ENCODE measurements at regions not wholly inside any gene's neighbourhood (a gene's known extent, or its start where the extent isn't known, plus 50 kb on each side); places are given as distances from the start of the nearest gene placed in this dataset.

DNA sequence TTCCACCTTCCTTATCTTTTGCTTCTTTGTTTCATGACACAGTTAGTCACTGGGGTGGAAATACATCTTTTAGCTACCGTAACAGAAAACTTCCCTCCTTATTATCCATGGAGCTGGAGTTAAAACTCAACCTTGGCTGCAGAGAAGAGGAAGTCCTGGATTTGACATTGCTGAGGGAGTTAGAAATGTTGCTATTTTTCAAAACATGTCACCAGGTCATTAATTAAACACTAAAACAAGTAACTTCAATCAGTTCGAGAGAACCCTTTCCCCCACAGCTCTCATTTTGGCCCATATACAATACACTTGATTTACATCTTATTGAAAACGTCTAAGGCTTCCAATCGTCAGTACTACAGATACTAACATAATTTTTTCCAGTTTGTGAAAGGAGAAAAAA, 237.9 kb upstream of the CD180 start:
- no peak for DNase-seq
- no peaks in the 10 kb centered on the region for H3K4me1 ChIP-seq
- H3K4me3 ChIP-seq, result no peak overlapping the region
- no peak for TF ChIP-seq POLR2A (IDR thresholded peaks at IDR 0.05)
- no peak for TF ChIP-seq POLR2AphosphoS5 (IDR thresholded peaks at IDR 0.05)
- no peak for TF ChIP-seq EP300 (IDR thresholded peaks at IDR 0.05)
- no peaks in the 10 kb centered on the region for H3K9me3 ChIP-seq
- intact Hi-C loops (cut with DNase I; ENCODE audit: low total_unique reads), result no loop called here
- no peaks in the 10 kb centered on the region for H3K36me3 ChIP-seq
- H3K27ac ChIP-seq, result no peak overlapping the region
- H3K27me3 ChIP-seq, result no peaks in the 10 kb centered on the region
- 54 to 75% (median 71%) methylated on average over 4 of the region's 4 CpGs for WGBS, 5 donors

DNA sequence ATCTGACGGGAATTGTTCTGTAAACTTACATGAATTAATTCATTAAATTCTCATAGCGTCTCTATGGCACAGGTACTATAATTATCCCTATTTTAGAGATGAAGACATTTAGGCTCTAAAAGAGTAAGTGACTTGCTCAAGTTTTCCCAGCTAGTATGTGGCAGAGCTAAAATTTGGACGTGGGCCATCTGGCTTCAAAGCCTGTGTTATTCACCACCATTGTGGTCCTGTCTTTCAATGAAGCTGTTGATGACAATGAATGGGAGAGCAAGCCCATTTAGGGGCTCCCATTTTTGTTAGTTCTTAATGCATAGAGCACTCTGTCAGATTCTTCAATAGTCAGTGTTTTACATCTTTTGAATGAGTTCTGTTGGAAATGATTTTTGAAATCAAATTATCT, 236.0 kb upstream of the CD180 start:
- Histone ChIP-seq H3K4me3 (no peak overlapping the region), H3K9me3 (no peaks in the 10 kb centered on the region), H3K27ac (no peak overlapping the region), H3K27me3 (no peaks in the 10 kb centered on the region), H3K36me3 (no peaks in the 10 kb centered on the region), H3K4me1 (no peaks in the 10 kb centered on the region)
- no peak for DNase-seq
- intact Hi-C loops (cut with DNase I; ENCODE audit: low total_unique reads), result no loop called here
- no peak for TF ChIP-seq POLR2AphosphoS5 (IDR thresholded peaks at IDR 0.05)
- no peak for TF ChIP-seq EP300 (IDR thresholded peaks at IDR 0.05)
- TF ChIP-seq POLR2A (IDR thresholded peaks at IDR 0.05), result no peak
- TF ChIP-seq, protein P1, sequence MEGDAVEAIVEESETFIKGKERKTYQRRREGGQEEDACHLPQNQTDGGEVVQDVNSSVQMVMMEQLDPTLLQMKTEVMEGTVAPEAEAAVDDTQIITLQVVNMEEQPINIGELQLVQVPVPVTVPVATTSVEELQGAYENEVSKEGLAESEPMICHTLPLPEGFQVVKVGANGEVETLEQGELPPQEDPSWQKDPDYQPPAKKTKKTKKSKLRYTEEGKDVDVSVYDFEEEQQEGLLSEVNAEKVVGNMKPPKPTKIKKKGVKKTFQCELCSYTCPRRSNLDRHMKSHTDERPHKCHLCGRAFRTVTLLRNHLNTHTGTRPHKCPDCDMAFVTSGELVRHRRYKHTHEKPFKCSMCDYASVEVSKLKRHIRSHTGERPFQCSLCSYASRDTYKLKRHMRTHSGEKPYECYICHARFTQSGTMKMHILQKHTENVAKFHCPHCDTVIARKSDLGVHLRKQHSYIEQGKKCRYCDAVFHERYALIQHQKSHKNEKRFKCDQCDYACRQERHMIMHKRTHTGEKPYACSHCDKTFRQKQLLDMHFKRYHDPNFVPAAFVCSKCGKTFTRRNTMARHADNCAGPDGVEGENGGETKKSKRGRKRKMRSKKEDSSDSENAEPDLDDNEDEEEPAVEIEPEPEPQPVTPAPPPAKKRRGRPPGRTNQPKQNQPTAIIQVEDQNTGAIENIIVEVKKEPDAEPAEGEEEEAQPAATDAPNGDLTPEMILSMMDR (IDR thresholded peaks at IDR 0.05), result no peak
- 85 to 96% (median 86%) methylated on average over 3 of the region's 3 CpGs for WGBS, 5 donors

DNA sequence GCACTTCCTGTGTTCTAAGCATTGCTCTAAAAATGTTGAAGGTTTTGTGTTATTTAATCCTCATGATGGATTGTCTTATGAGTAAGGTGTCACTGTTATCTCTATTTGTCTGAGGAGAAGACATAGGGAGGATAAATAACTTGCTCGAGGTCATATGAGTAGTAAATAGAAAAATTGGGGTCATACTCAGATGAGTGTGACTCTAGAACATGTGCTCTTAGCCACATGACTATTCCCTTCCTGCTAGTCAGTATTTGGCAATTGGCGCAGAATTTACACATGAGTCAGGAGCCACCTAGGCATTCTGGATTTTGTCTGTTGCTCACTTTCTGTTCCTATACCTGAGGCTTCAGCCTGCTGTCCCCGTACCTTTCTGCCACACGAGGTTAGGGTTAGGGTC, 234.6 kb upstream of the CD180 start:
- H3K27ac ChIP-seq, result no peak overlapping the region
- H3K4me1 ChIP-seq, result no peaks in the 10 kb centered on the region
- 78 to 89% (median 87%) methylated on average over 4 of the region's 4 CpGs for WGBS, 5 donors
- H3K36me3 ChIP-seq, result no peaks in the 10 kb centered on the region
- no peak overlapping the region for H3K4me3 ChIP-seq
- TF ChIP-seq, protein P1 (IDR thresholded peaks at IDR 0.05), result no peak
- no peak for TF ChIP-seq POLR2A (IDR thresholded peaks at IDR 0.05)
- TF ChIP-seq POLR2AphosphoS5 (IDR thresholded peaks at IDR 0.05), result no peak
- no peak for TF ChIP-seq EP300 (IDR thresholded peaks at IDR 0.05)
- no peak for DNase-seq
- intact Hi-C loops (cut with DNase I; ENCODE audit: low total_unique reads), result no loop called here
- H3K27me3 ChIP-seq, result no peaks in the 10 kb centered on the region
- no peaks in the 10 kb centered on the region for H3K9me3 ChIP-seq

DNA sequence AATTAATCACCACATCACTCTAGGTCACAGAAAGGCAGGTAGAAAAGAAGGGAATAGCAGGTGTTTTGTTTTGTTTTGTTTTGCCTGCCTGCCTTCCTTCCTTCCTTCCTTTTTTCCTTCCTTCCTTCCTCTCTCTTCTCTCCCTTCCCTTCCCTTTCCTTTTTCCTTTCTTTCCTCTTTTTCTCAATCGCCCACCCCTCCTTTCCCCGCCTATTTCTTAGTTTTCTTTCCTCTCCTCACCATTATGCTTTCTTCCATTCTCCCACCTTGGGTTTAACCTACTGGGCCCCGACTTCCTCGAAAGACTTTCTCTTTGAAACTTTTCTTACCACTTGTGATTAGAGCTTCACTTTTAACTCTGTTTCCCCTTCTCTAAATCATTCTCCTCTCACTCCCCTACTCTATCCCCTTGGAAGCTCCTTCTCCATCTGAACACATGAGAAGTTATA, 231.3 kb upstream of the CD180 start:
- H3K27ac ChIP-seq, result no peak overlapping the region
- H3K36me3 ChIP-seq, result no peaks in the 10 kb centered on the region
- H3K4me1 ChIP-seq, result no peaks in the 10 kb centered on the region
- no peak for TF ChIP-seq EP300 (IDR thresholded peaks at IDR 0.05)
- no peak for TF ChIP-seq POLR2AphosphoS5 (IDR thresholded peaks at IDR 0.05)
- TF ChIP-seq, protein P1 (IDR thresholded peaks at IDR 0.05), result no peak
- no peak for TF ChIP-seq POLR2A (IDR thresholded peaks at IDR 0.05)
- H3K27me3 ChIP-seq, result no peaks in the 10 kb centered on the region
- DNase-seq, result no peak
- WGBS, 5 donors, result 88 to 99% (median 95%) methylated on average over 4 of the region's 4 CpGs
- intact Hi-C loops (cut with DNase I; ENCODE audit: low total_unique reads), result no loop called here
- no peaks in the 10 kb centered on the region for H3K9me3 ChIP-seq
- no peak overlapping the region for H3K4me3 ChIP-seq

DNA sequence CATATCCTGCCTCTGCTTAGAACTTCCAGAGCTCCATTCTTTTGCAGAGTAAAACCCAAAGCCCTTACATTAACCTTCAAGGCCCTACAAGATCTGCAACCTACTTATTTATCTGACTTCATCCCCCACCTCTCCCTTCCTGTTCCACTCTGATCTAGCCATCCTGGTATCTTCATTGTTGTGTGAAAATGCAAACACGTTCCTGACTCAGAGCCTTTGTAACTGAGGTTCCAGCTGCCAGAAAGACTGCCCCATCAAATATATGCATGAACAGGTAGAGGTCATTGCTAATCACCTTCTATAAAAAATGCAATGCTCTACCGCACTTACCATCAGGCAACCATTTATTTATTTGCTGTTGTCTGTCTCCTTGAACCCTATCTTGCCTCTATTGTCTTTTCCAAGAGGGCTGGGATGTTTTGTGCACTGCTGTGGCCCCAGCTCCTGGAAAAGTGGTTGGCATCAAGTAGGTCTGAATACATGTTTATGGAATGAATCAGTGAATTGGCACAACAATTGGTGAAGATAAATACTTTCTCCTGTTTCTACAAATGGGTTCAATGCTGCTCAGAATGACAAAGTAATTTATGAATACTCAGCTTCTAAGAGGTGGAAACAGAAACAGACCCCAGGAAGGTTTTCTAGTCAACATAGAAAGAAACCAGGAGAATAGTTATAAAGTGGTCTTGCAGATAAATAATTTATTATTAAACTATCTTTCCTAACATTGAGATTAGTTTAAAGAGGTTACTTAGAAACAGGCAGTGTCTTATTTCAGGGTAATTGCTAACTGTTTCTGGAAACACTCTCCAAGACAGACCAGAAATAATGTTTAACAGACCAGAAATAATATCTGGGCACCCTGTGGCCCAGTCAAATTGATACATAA, 230.6 kb upstream of the CD180 start:
- H3K4me3 ChIP-seq, result no peak overlapping the region
- H3K36me3 ChIP-seq, result no peaks in the 10 kb centered on the region
- no peaks in the 10 kb centered on the region for H3K9me3 ChIP-seq
- no peak for DNase-seq
- 64 to 73% (median 65%) methylated on average over 2 of the region's 2 CpGs for WGBS, 5 donors
- TF ChIP-seq, protein P1 (IDR thresholded peaks at IDR 0.05), result no peak
- TF ChIP-seq POLR2A (IDR thresholded peaks at IDR 0.05), result no peak
- TF ChIP-seq POLR2AphosphoS5 (IDR thresholded peaks at IDR 0.05), result no peak
- no peak for TF ChIP-seq EP300 (IDR thresholded peaks at IDR 0.05)
- H3K4me1 ChIP-seq, result no peaks in the 10 kb centered on the region
- no peak overlapping the region for H3K27ac ChIP-seq
- intact Hi-C loops (cut with DNase I; ENCODE audit: low total_unique reads), result no loop called here
- H3K27me3 ChIP-seq, result no peaks in the 10 kb centered on the region

All from stomach (tissue), 8 donors.